ENCODE measurements at regions not wholly inside any gene's neighbourhood (a gene's known extent, or its start where the extent isn't known, plus 50 kb on each side); places are given as distances from the start of the nearest gene placed in this dataset.

DNA sequence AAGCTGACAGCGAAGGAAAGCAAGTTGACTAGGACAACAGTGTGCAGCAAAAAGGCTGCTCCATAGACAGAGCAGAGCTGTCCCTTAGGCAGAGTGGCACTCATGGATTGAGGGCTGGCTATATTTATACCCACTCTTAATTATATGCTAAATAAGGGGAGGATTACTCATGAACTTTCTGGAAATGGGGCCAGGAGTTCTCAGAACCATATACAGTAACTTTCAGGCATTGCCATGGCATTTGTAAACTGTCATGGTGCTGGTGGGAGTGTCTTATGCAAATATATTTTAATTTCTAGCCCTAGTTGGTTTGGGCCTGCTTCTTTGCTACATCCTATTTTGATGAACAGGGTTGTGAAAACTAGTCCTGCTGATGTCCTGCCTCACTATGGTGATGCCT is 279.5 kb upstream of the MGAT5 start:
- no peak for TF ChIP-seq CTCF (IDR thresholded peaks at IDR 0.05; ENCODE audit: insufficient read depth, low read length, poor library complexity, severe bottlenecking)
- Histone ChIP-seq H3K36me3 (ENCODE audit: control insufficient read depth, insufficient read depth, low read length) (no peaks in the 10 kb centered on the region), H3K27me3 (ENCODE audit: control insufficient read depth, insufficient read depth, low read length) (peaks cover 2% of the 10 kb centered on the region), H3K4me3 (ENCODE audit: low read depth, low read length) (no peak overlapping the region)
- DNase-seq (ENCODE audit: low read depth) = no peak

- DNase-seq (ENCODE audit: low read depth) = no peak
- Histone ChIP-seq H3K27me3 (ENCODE audit: control insufficient read depth, insufficient read depth, low read length) (peaks cover 2% of the 10 kb centered on the region), H3K36me3 (ENCODE audit: control insufficient read depth, insufficient read depth, low read length) (no peaks in the 10 kb centered on the region), H3K4me3 (ENCODE audit: low read depth, low read length) (no peak overlapping the region)
- TF ChIP-seq CTCF (IDR thresholded peaks at IDR 0.05; ENCODE audit: insufficient read depth, low read length, poor library complexity, severe bottlenecking) = no peak
Measured at GRCh38 chr2:133975135-133975534, 278.7 kb upstream of the MGAT5 start.

GRCh38 chr2:133975676-133976428 is 278.0 kb upstream of the MGAT5 start:
- no peak for DNase-seq (ENCODE audit: low read depth)
- H3K27me3 ChIP-seq (ENCODE audit: control insufficient read depth, insufficient read depth, low read length) = peaks cover 2% of the 10 kb centered on the region
- TF ChIP-seq CTCF (IDR thresholded peaks at IDR 0.05; ENCODE audit: insufficient read depth, low read length, poor library complexity, severe bottlenecking) = no peak
- no peak overlapping the region for H3K4me3 ChIP-seq (ENCODE audit: low read depth, low read length)
- no peaks in the 10 kb centered on the region for H3K36me3 ChIP-seq (ENCODE audit: control insufficient read depth, insufficient read depth, low read length)

DNA sequence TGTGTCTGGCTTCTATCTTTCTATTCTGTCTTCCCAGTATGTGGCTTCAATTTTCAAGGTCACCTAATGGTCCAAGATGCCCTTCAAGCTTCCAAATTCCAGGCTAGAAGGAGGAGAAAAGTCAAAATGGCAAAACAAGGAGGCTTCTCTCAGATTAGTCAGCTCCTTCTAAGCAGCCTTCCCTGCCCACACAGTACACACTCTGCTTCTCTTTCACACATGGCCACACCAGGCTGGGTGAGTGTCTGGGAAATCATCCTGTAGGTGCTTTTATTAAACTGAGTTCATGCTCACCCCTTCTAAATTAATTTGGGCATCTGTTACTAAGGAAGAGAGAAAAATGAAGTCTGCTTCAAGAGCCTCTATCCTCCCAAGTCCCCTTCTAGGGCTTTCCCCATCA is 277.2 kb upstream of the MGAT5 start:
- DNase-seq (ENCODE audit: low read depth) = no peak
- TF ChIP-seq CTCF (IDR thresholded peaks at IDR 0.05; ENCODE audit: insufficient read depth, low read length, poor library complexity, severe bottlenecking) = no peak
- H3K27me3 ChIP-seq (ENCODE audit: control insufficient read depth, insufficient read depth, low read length) = no peaks in the 10 kb centered on the region
- no peak overlapping the region for H3K4me3 ChIP-seq (ENCODE audit: low read depth, low read length)
- H3K36me3 ChIP-seq (ENCODE audit: control insufficient read depth, insufficient read depth, low read length) = no peaks in the 10 kb centered on the region

- Histone ChIP-seq H3K36me3 (ENCODE audit: control insufficient read depth, insufficient read depth, low read length) (no peaks in the 10 kb centered on the region), H3K27me3 (ENCODE audit: control insufficient read depth, insufficient read depth, low read length) (no peaks in the 10 kb centered on the region), H3K4me3 (ENCODE audit: low read depth, low read length) (no peak overlapping the region)
- no peak for TF ChIP-seq CTCF (IDR thresholded peaks at IDR 0.05; ENCODE audit: insufficient read depth, low read length, poor library complexity, severe bottlenecking)
- no peak for DNase-seq (ENCODE audit: low read depth)
Measured at GRCh38 chr2:133977405-133977804, 276.5 kb upstream of the MGAT5 start.

DNA sequence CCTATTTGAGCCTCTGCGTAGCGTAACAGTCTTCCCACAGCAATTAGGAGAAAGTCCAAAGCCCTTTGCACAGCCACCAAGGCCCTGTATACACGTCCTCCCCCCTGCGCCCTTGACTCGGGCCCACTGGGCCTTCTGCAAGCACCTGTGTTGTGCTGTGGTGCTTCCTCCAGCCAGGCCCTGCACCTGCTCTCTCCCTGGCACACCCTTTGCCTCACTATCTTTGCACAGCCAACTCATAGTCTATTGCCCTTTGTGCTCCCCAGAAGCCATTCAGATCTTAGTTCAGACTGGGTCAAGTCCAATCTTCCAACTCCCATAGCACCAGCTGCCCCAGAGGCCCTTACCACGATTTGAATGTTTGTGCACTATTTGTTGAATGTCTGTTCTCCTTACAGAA is 271.6 kb upstream of the MGAT5 start:
- DNase-seq (ENCODE audit: low read depth) = no peak

More for the DNA sequence above, 271.6 kb upstream of the MGAT5 start:
- no peaks in the 10 kb centered on the region for H3K36me3 ChIP-seq (ENCODE audit: control insufficient read depth, insufficient read depth, low read length)
- no peaks in the 10 kb centered on the region for H3K27me3 ChIP-seq (ENCODE audit: control insufficient read depth, insufficient read depth, low read length)
- no peak overlapping the region for H3K4me3 ChIP-seq (ENCODE audit: low read depth, low read length)
- TF ChIP-seq CTCF (IDR thresholded peaks at IDR 0.05; ENCODE audit: insufficient read depth, low read length, poor library complexity, severe bottlenecking) = no peak

Data from kidney epithelial cell (primary cell).